C4-2B (cell line): ENCODE measurements at regions not wholly inside any gene's neighbourhood (a gene's known extent, or its start where the extent isn't known, plus 50 kb on each side); places are given as distances from the start of the nearest gene placed in this dataset.
A peak's percentile ranks its signal among the peaks of the same experiment; 100 is the strongest.

Experiments used
- CTCF ChIP-seq: fragments of 450-650 bp; conservative IDR thresholded peaks from 2 replicates; pipeline ENCODE4 v1.5.1; 2017; ENCODE audit warnings: mild to moderate bottlenecking
- ZFX ChIP-seq: fragments of 450-650 bp; IDR thresholded peaks from 2 replicates; pipeline ENCODE4 v1.6.1; 2017

GRCh38 chr15:101578443-101578894 lies 73.7 kb downstream of the TM2D3 start:
- TF ChIP-seq CTCF = peak; percentile 77
- no peak for TF ChIP-seq ZFX
